Ovary (tissue), 7 donors: ENCODE measurements at regions not wholly inside any gene's neighbourhood (a gene's known extent, or its start where the extent isn't known, plus 50 kb on each side); places are given as distances from the start of the nearest gene placed in this dataset.

Experiments
- DNase-seq, 5 donors: peaks; one replicate each; pipeline ENCODE4 v3.0.0-alpha.2; 2019 to 2020
- H3K27ac ChIP-seq, 2 donors: fragments of 200-600 bp; one replicate each; pipeline versions ENCODE4 v1.5.1 to v1.8.0; 2019 to 2022
- H3K27me3 ChIP-seq: fragments of 200-600 bp; one replicate; pipeline ENCODE4 v1.8.0; 2022
- H3K36me3 ChIP-seq: fragments of 200-600 bp; sonication (generic); one replicate; pipeline ENCODE4 v1.5.1; 2019
- H3K4me1 ChIP-seq: one replicate; pipeline ENCODE4 v1.8.1; 2013; ENCODE audit warnings: mild to moderate bottlenecking, moderate library complexity; ENCODE audit not compliant: insufficient read depth
- H3K4me3 ChIP-seq: fragments of 200-600 bp; sonication (generic); one replicate; pipeline ENCODE4 v1.5.1; 2017
- H3K9me3 ChIP-seq, 2 donors: fragments of 200-600 bp in 1 of 2; sonication (generic) in 1 of 2; one replicate each; pipeline versions ENCODE4 v1.5.1 to v1.8.1; 2013 to 2019; ENCODE audit warnings: mild to moderate bottlenecking in 1 of 2, moderate library complexity in 1 of 2
- CTCF ChIP-seq, 3 donors: fragments of 450-650 bp in 2 of 3; fragments of 200-600 bp in 1 of 3; IDR thresholded peaks; one replicate each; pipeline versions ENCODE4 v1.5.1 to v1.8.0; 2016 to 2022; ENCODE audit warnings: antibody characterized with exemption in 3 of 3, mild to moderate bottlenecking in 1 of 3
- EP300 ChIP-seq: sonication (generic); formaldehyde crosslinking; IDR thresholded peaks from one replicate; pipeline ENCODE4 v1.6.1; 2017; ENCODE audit warnings: antibody characterized with exemption
- POLR2A ChIP-seq: fragments of 450-650 bp; IDR thresholded peaks from one replicate; pipeline ENCODE4 v1.6.1; 2017; ENCODE audit warnings: antibody characterized with exemption, mild to moderate bottlenecking, moderate library complexity
- WGBS, 3 donors: extraction: QIAGEN DNeasy Blood & Tissue Kit in 1 of 3; methylation state at CpG; one replicate each; pipeline versions ENCODE4 v1.1.5 to v1.1.7; 2013 to 2017; 5-methylcytosine and 5-hydroxymethylcytosine counted together
- intact Hi-C, 4 donors: fragments of 100-400 bp; cut with DNase I; formaldehyde crosslinking; loops; one replicate each; pipeline versions ENCODE4 v1.11.0 to v1.15.1; 2022 to 2023
- donor health status: DM: no; HTN: no; CAD: no; lungs with moderate emphysema.
- donor health status: DM: no; HTN: no; CAD: no.
- donor health status: Bipolar disorder and iron deficiency.
- donor health status: DM: no; HTN: no; CAD: no.
- donor health status: DM: yes; HTN: yes; CAD: no.

GRCh38 chr6:40965046-40965445 lies 74.0 kb downstream of the UNC5CL start:
- intact Hi-C loops, result no loop called here
- Histone ChIP-seq H3K27ac (no peak overlapping the region), H3K27me3 (no peaks in the 10 kb centered on the region), H3K4me3 (no peak overlapping the region), H3K36me3 (no peaks in the 10 kb centered on the region), H3K9me3 (no peaks in the 10 kb centered on the region), H3K4me1 (peaks cover 3% of the 10 kb centered on the region)
- no peak for DNase-seq
- TF ChIP-seq CTCF (IDR thresholded peaks at IDR 0.05), result no peak
- no peak for TF ChIP-seq EP300
- TF ChIP-seq POLR2A, result no peak
- 82 to 86% (median 83%) methylated on average over 2 of the region's 2 CpGs for whole genome bisulfite sequencing, 3 donors

GRCh38 chr6:40963019-40963418 lies 76.0 kb downstream of the UNC5CL start:
- intact Hi-C loops, result no loop called here
- TF ChIP-seq EP300, result no peak
- no peak for TF ChIP-seq POLR2A
- no peak for TF ChIP-seq CTCF (IDR thresholded peaks at IDR 0.05)
- Histone ChIP-seq H3K36me3 (no peaks in the 10 kb centered on the region), H3K27me3 (no peaks in the 10 kb centered on the region), H3K4me1 (peaks cover 1% of the 10 kb centered on the region), H3K9me3 (no peaks in the 10 kb centered on the region), H3K4me3 (no peak overlapping the region), H3K27ac (no peak overlapping the region)
- DNase-seq, result no peak
- 94 to 95% (median 94%) methylated on average over 3 of the region's 3 CpGs for WGBS, 3 donors

GRCh38 chr6:40962241-40962640 lies 76.8 kb downstream of the UNC5CL start:
- Histone ChIP-seq H3K27me3 (no peaks in the 10 kb centered on the region), H3K27ac (no peak overlapping the region), H3K4me1 (peaks cover 1% of the 10 kb centered on the region), H3K9me3 (no peaks in the 10 kb centered on the region), H3K4me3 (no peak overlapping the region), H3K36me3 (no peaks in the 10 kb centered on the region)
- TF ChIP-seq EP300, result no peak
- no peak for TF ChIP-seq POLR2A
- TF ChIP-seq CTCF (IDR thresholded peaks at IDR 0.05), result no peak
- intact Hi-C loops, result no loop called here
- WGBS, 3 donors, result 28 to 41% (median 35%) methylated on average over 2 of the region's 2 CpGs
- DNase-seq, result no peak

- intact Hi-C loops, result no loop called here
- DNase-seq, result no peak
- Histone ChIP-seq H3K4me3 (no peak overlapping the region), H3K9me3 (no peaks in the 10 kb centered on the region), H3K27me3 (no peaks in the 10 kb centered on the region), H3K27ac (no peak overlapping the region), H3K4me1 (peaks cover 1% of the 10 kb centered on the region), H3K36me3 (no peaks in the 10 kb centered on the region)
- TF ChIP-seq EP300 (no peak), CTCF (IDR thresholded peaks at IDR 0.05) (no peak), POLR2A (no peak)
- 96 to 98% (median 96%) methylated on average over 4 of the region's 4 CpGs for WGBS, 3 donors
Observed at GRCh38 chr6:40961831-40962230, 77.2 kb downstream of the UNC5CL start.
